ENCODE measurements at regions not wholly inside any gene's neighbourhood (a gene's known extent, or its start where the extent isn't known, plus 50 kb on each side); places are given as distances from the start of the nearest gene placed in this dataset.

- in situ Hi-C loops (cut with HindIII; ENCODE audit: low sequenced_read_pairs), result no loop called here
Observed at GRCh38 chr4:81898862-81899504, 427.3 kb upstream of the RASGEF1B start.

GRCh38 chr4:81896936-81897335, 425.2 kb upstream of the RASGEF1B start:
- in situ Hi-C loops (cut with HindIII; ENCODE audit: low sequenced_read_pairs), result no loop called here

DNA sequence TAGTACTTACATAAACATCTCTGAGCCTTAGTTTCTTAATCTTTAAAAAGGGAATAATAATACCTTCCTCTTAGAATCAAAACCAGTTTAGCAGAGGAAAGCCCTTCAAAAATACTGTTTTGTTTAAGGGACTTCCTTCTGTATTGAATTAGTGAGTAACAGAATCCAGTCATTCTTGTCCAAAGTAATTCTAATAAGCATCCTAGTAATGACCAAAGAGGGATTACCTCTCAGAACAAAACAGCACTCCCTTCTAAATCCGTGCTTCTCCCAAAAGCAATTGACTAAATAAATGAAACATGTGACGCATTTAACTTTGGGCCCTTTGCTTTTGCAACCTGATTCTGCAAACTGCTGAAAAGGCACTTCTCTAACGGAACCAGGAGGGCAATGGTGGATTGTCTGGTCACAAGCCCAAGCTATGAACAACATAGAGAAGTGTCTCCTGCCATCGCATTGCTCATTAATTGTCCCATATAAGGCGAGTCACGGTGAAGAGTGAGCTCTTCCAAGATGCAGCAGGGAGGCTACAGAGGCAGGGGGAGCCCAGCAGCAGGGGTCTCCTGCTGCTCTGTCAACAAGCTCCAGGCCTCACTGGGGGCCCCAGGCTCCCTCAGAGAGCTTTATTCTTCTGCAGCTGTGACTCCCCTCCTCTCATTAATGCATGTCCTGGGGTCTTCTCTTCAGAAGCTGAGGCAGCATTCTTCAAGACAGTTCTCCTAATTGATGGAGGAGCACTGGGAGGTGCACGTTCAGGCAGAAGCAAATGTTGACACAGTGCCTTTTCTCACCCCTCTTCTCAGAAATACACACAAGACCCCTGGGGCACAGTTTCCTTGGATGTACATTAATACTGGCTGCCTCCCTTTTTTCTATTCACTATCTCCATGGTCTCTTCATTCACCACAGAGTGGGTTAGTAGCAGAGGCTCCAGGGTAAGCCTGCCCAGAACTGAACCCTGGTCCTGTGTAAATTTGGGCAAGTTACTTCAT, 419.6 kb upstream of the RASGEF1B start:
- in situ Hi-C loops (cut with HindIII; ENCODE audit: low sequenced_read_pairs), result no loop called here

GRCh38 chr4:81884986-81885385, 413.3 kb upstream of the RASGEF1B start:
- in situ Hi-C loops (cut with HindIII; ENCODE audit: low sequenced_read_pairs), result no loop called here

GRCh38 chr4:81883530-81884450, 412.1 kb upstream of the RASGEF1B start:
- in situ Hi-C loops (cut with HindIII; ENCODE audit: low sequenced_read_pairs), result no loop called here

DNA sequence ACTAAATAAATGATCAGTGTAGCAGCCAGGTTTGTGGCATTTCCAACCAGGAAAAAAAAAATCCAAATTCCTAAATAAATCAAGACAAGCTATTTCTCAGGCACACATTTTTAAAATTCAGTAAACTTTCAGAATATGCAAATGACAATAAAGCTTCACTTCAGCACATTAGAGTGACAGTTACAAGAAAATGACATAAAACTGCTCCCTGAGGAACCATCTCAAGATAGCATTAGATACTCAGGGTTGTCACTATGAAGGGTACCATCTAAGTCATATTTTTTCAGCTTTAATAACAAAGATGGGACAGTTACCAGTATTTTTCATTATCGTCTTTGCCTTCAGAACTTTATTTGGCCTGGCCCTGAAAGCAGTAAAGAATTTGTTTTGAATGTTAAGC, 411.3 kb upstream of the RASGEF1B start:
- in situ Hi-C loops (cut with HindIII; ENCODE audit: low sequenced_read_pairs), result no loop called here

GRCh38 chr4:81881855-81882621, 410.3 kb upstream of the RASGEF1B start:
- in situ Hi-C loops (cut with HindIII; ENCODE audit: low sequenced_read_pairs), result no loop called here

DNA sequence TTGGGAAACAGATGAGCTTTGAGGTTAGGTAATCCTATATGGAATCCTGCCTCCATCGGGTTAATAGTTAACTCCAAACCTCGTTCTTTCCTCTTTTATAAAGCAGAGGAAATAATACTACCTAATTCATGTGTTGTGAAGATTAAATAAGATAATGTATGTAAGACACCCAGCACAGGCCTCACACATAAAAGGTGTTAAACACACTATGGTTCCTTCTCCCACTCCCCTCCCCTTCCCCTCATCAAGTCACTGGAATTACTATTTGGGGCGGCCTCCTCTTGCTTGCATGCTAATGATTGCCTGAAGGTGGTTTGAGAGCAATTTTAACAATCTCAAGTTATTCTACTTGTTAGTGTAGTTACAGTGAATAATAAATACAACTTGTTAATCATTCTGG, 404.4 kb upstream of the RASGEF1B start:
- in situ Hi-C loops (cut with HindIII; ENCODE audit: low sequenced_read_pairs), result no loop called here

DNA sequence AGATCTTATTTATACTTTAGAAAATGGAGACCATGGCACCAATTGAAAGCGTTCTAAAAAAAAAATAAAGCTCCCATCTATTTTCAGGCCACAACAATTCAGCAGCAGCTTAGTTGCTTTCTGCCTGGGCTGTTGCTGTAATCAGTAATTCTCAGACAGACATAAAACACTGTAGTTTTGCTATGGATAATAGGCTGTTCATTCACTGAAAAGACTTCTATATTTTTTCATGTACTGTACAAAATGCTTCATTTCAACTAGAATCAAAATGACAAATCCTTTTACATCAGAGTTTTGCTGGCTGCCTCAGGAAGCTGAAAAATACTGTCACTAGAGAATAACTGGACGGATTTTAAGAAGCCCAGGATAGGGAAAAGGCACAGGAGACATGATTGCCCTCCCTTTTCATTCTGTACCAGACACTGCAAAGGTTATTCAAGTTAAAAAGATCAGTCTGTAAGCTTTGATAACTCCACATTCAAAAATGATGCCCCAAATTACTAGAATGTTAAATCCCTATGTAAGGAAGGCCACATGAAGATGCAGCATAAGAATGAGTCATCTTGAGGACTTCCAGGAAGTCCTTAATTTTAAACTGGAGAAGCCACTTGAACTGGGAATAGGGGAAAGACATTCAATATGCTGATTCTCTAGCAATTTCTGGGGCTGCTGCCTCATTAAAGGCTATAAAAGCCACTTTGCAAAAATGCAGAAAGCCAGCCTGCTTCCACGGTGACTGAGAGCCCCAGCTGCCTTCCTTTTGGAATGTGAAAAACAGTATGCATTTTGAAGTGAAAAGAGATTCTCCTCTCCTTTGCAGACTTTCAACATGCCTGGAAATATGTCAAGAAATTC, 403.2 kb upstream of the RASGEF1B start:
- in situ Hi-C loops (cut with HindIII; ENCODE audit: low sequenced_read_pairs), result no loop called here

DNA sequence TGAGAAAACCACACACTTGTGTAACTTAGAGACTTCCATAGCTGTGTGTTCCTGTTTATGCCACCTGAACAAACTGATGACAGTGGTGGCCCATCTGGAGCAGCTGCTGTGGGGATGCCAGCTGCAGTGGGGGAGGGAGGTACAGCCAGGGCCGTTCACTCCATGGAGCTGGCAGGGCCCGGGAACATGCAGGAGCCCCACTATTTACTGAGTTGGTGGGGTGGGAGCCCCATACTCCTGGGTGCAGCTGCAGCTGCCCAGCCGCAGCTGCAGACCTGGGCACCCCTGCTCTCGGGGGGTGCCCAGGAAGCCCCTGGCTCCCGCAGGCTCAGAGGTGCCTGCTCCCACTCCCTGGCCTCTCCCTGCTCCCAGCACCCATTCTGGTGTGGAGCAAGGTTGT, 398.6 kb upstream of the RASGEF1B start:
- in situ Hi-C loops (cut with HindIII; ENCODE audit: low sequenced_read_pairs), result no loop called here

DNA sequence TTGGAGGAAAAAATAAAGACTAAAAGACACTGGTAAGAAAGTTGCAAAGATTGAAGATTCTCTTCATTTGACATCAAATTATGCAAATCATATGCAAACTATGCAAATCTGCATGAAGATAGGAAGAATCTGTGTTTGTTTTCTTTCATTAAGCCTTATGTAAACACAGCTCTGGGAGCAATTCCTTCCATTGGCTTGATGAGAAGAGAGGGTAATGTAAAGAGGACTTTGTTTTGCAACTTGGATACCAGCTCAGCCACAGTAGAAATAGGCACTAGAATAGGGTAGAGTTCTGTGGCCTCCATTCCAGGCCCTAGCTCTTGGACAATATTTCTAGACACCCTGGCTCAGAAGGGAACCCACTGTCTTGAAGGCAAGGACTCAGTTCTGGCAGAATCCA, 388.4 kb upstream of the RASGEF1B start:
- in situ Hi-C loops (cut with HindIII; ENCODE audit: low sequenced_read_pairs), result no loop called here

DNA sequence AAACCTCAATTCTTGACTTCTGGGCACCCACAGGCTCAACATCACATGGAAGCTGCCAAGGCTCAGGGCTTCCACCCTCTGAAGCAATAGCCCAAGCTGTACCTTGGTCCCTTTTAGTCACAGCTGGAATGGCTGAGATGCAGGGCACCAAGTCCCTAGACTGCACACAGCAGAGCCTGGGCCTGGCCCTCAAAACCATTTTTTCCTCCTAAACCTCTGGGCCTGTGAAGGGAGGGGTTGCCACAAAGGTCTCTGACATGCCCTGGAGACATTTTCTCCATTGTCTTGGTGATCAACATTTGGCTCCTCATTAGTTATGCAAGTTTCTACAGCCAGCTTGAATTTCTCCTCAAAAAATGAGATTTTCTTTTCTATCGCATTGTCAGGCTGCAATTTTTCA, 382.7 kb upstream of the RASGEF1B start:
- in situ Hi-C loops (cut with HindIII; ENCODE audit: low sequenced_read_pairs), result no loop called here

- in situ Hi-C loops (cut with HindIII; ENCODE audit: low sequenced_read_pairs), result no loop called here
Observed at GRCh38 chr4:81852031-81852715, 380.5 kb upstream of the RASGEF1B start.

- in situ Hi-C loops (cut with HindIII; ENCODE audit: low sequenced_read_pairs), result no loop called here
Observed at GRCh38 chr4:81850701-81851100, 379.0 kb upstream of the RASGEF1B start.

GRCh38 chr4:81845761-81846160, 374.1 kb upstream of the RASGEF1B start:
- in situ Hi-C loops (cut with HindIII; ENCODE audit: low sequenced_read_pairs), result no loop called here

- in situ Hi-C loops (cut with HindIII; ENCODE audit: low sequenced_read_pairs), result no loop called here
Observed at GRCh38 chr4:81845273-81845672, 373.6 kb upstream of the RASGEF1B start.

DNA sequence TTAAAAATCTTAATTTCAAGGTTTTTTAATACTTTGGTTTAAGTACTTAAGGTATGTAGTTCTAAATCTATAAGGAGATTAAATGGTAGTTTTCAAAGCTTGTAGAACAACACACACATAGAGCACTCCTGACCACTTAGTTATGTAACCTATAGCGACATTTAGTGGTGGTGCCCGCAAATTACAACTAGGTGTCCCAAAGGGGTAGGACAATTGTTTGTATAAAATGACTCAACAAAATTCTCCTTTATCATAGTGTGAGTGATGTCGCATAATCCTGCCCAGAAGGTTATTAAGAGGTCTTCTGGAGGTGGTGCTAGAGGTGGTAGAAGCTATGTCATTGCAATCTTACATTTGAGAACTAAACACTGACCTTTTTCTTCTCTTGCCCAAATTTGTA, 373.0 kb upstream of the RASGEF1B start:
- in situ Hi-C loops (cut with HindIII; ENCODE audit: low sequenced_read_pairs), result no loop called here

DNA sequence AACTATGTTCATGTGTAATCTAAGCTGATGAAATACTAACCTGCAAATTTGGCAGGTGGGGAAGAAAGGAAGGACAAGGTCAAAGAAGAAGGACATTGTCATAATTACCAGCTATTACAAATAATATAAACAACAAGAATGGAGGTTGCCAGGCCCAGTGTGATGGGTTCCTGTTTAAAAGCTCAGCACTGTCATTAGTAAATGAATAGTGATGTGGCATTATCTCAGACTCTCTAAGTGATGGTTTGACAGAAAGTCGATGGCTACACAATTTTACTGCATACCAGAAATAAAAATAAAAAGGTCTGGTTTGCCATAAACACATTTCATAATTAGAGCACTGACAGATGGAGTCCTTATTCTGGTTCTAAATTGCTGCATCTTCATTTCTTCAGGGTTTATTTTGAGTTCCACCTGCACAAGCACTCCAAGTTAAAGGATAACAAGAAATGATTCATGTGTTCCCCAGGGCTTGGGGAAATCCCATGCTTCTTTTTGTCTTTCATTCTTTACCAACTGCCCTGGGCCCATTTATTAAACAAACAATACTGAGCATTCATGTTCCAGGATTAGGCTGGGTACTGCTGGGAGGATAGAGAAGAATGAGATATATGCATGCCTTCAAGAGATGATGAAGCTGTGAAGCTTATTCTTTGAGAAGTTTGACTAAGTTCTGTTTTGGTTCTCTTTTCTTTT, 367.8 kb upstream of the RASGEF1B start:
- in situ Hi-C loops (cut with HindIII; ENCODE audit: low sequenced_read_pairs), result no loop called here

Data from endothelial cell of hepatic sinusoid (primary cell).